Spleen (tissue), 7 donors: ENCODE measurements at regions not wholly inside any gene's neighbourhood (a gene's known extent, or its start where the extent isn't known, plus 50 kb on each side); places are given as distances from the start of the nearest gene placed in this dataset.

ENCODE experiments used
- POLR2A ChIP-seq, 3 donors: fragments of 450-650 bp; IDR thresholded peaks; one replicate each; pipeline ENCODE4 v1.5.1; 2017; ENCODE audit warnings: antibody characterized with exemption in 3 of 3, mild to moderate bottlenecking in 1 of 3
- POLR2AphosphoS5 ChIP-seq, 3 donors: sonication (generic); formaldehyde crosslinking; IDR thresholded peaks; one replicate each; pipeline ENCODE4 v1.5.1; 2017; ENCODE audit warnings: antibody characterized with exemption in 3 of 3
- TF ChIP-seq, protein P1 (sequence below), 11 experiments: fragments of 200-600 bp in 7 of 11; fragments of 450-650 bp in 4 of 11; sonication (generic) in 4 of 11; IDR thresholded peaks in 8 of 11; conservative IDR thresholded peaks in 3 of 11; 1 replicate in 7 of 11; 2 replicates in 4 of 11; pipeline versions ENCODE4 v1.4.0 to v1.8.0; 2016 to 2021; ENCODE audit warnings: antibody characterized with exemption in 11 of 11, inconsistent platforms in 4 of 11, mild to moderate bottlenecking in 1 of 11
- donor health status: DM: no; HTN: no; CAD: no; lungs with moderate emphysema.
- donor health status: DM: no; HTN: no; CAD: no.
- donor health status: DM: no; HTN: no; CAD: no.

DNA sequence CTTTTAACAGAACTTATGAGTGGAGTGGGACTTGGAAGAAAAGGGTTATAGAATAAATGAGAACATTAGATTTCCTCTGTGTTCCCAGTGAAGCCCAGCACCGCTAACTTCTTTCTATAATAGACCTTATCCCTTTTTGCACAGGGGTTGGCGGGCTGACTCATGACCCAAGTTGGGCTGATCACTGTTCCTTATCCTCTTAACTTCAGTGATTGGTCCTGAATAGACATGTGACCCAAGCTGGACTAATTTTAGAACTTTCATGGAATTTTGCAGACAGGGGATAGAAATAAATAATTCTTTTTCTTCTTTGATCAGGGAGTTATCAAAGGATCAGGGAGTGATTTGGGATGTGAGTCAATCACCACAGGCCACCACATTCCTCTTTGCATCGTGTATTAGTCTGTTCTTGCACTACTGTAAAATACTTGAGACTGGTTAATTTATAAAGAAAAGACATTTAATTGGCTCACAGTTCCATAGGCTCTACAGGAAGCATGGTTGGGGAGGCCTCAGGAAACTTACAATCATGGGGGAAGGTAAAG is 75.9 kb downstream of the UCHL1 start:
- TF ChIP-seq POLR2A (IDR thresholded peaks at IDR 0.05) (no peak), POLR2AphosphoS5 (IDR thresholded peaks at IDR 0.05) (no peak)
- TF ChIP-seq, protein P1, sequence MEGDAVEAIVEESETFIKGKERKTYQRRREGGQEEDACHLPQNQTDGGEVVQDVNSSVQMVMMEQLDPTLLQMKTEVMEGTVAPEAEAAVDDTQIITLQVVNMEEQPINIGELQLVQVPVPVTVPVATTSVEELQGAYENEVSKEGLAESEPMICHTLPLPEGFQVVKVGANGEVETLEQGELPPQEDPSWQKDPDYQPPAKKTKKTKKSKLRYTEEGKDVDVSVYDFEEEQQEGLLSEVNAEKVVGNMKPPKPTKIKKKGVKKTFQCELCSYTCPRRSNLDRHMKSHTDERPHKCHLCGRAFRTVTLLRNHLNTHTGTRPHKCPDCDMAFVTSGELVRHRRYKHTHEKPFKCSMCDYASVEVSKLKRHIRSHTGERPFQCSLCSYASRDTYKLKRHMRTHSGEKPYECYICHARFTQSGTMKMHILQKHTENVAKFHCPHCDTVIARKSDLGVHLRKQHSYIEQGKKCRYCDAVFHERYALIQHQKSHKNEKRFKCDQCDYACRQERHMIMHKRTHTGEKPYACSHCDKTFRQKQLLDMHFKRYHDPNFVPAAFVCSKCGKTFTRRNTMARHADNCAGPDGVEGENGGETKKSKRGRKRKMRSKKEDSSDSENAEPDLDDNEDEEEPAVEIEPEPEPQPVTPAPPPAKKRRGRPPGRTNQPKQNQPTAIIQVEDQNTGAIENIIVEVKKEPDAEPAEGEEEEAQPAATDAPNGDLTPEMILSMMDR (IDR thresholded peaks at IDR 0.05 in 8 of 11, conservative IDR thresholded peaks at IDR 0.05 in 3 of 11): no peak
